HCT116 (cell line): ENCODE measurements at regions not wholly inside any gene's neighbourhood (a gene's known extent, or its start where the extent isn't known, plus 50 kb on each side); places are given as distances from the start of the nearest gene placed in this dataset.

ENCODE experiments used
- CEBPB ChIP-seq: IDR thresholded peaks from 2 replicates; pipeline ENCODE4 v1.6.1; 2012; ENCODE audit warnings: low read depth
- CTCF ChIP-seq, 3 experiments: fragments of 200-600 bp in 1 of 3; sonication (generic) in 1 of 3; IDR thresholded peaks in 2 of 3; conservative IDR thresholded peaks in 1 of 3; 2 replicates each; pipeline ENCODE4 v1.5.1; 2012 to 2017; ENCODE audit warnings: low read depth in 2 of 3, low read length in 2 of 3, antibody characterized with exemption in 1 of 3, borderline replicate concordance in 1 of 3, control low read depth in 1 of 3, mild to moderate bottlenecking in 1 of 3, mixed read lengths in 1 of 3, mixed run types in 1 of 3, moderate library complexity in 1 of 3; ENCODE audit not compliant: insufficient read depth in 1 of 3
- POLR2AphosphoS5 ChIP-seq: IDR thresholded peaks from 2 replicates; pipeline ENCODE4 v1.6.1; 2011; ENCODE audit warnings: mild to moderate bottlenecking, low read depth, low read length, moderate library complexity
- RAD21 ChIP-seq: IDR thresholded peaks from 2 replicates; pipeline ENCODE4 v1.6.1; 2012; ENCODE audit warnings: low read depth, mild to moderate bottlenecking
- REST ChIP-seq: IDR thresholded peaks from 2 replicates; pipeline ENCODE4 v1.6.1; 2012; ENCODE audit warnings: low read depth
- SIN3A ChIP-seq: IDR thresholded peaks from 2 replicates; pipeline ENCODE4 v1.6.1; 2012; ENCODE audit warnings: low read depth
- YY1 ChIP-seq: IDR thresholded peaks from 2 replicates; pipeline ENCODE4 v1.6.1; 2011; ENCODE audit warnings: low read length, low read depth, moderate library complexity, mild to moderate bottlenecking; ENCODE audit not compliant: insufficient replicate concordance; ENCODE audit errors: extremely low read depth

- TF ChIP-seq CTCF (IDR thresholded peaks at IDR 0.05 in 2 of 3, conservative IDR thresholded peaks at IDR 0.05 in 1 of 3; ENCODE audit: borderline replicate concordance in 1 of 3, insufficient read depth in 1 of 3, low read depth in 2 of 3, low read length in 2 of 3) (no peak), POLR2AphosphoS5 (no peak), CEBPB (no peak), REST (no peak), RAD21 (no peak), YY1 (no peak), SIN3A (no peak)
These were observed 80.1 kb upstream of the ASAP2 start for GRCh38 chr2:9126540-9126939.
